HS-5 (cell line): ENCODE measurements at regions not wholly inside any gene's neighbourhood (a gene's known extent, or its start where the extent isn't known, plus 50 kb on each side); places are given as distances from the start of the nearest gene placed in this dataset.
A peak's percentile ranks its signal among the peaks of the same experiment; 100 is the strongest.
"Not testable (repeated sequence)": the region's sequence is repeated elsewhere in the genome, so short reads cannot be mapped to it uniquely, and the experiment has no call there.

Experiments
- DNase-seq: peaks from one replicate; pipeline ENCODE4 v3.0.0-alpha.2; 2012; ENCODE audit warnings: low read depth

GRCh38 chr18:7178568-7178967 is 52.3 kb upstream of the LRRC30 start:
- DNase-seq: not testable (repeated sequence)

DNA sequence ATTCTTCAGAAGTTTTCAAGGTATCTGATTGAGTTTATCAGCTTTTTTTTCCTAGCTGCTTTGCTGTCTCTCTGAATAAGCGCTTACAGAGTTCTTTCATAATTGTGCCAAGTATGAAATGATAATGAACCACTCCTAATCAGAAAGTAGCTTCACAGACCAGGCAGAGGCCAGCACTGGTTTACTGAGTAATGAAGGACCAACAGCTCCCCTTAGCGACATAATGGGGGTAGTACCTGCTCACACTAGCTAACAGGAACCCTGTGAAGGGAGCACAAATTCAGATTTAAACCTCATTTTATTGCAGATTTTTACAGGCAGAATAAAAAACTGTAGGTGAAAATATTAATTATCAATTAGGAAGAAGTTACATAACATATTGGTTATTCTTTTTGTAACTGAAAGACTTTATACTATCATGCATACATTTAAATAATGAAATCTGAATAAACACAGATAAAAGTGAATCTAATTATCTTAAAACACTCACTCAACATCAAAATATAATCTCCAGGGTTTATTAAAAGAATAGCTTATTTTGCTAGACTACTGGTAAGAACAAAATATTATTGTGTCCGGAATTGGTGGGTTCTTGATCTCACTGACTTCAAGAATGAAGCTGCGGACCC is 53.7 kb upstream of the LRRC30 start:
- DNase-seq: peak; percentile 34

DNA sequence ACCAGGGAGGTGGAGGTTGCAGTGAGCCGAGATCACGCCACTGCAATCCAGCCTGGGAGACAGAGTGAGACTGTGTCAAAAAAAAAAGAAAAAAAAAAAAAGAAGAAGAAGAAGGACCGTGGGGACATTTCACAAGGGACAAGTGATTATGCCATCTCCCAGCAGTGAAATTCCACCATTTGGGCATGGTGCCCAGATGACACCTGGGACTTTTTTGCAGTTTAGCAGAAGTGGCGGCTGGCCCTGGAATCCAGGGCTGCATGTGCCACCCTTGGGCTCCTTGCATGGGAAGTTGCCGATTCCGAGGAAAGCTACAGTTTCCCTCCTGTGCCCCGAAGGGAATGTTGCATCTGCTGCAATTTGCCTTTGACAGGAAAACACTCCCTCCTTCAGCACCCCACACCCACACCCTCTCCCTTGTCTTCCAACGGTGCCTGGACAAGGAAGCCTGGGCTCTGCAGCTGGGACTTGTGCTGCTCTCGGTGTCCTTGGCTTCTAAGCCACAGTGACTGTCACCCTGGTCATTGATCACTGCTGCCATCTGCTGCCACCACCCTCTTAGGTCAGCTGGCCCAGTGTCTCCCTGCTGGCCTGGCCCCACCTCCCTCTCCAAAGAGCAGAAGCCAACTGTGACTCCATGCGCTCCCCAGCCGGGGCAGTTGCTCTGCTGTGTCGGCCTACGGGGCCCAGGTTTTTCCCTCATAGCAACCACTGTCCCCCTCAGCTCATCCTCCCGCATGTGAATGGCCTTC is 56.4 kb upstream of the LRRC30 start:
- no peak for DNase-seq

DNA sequence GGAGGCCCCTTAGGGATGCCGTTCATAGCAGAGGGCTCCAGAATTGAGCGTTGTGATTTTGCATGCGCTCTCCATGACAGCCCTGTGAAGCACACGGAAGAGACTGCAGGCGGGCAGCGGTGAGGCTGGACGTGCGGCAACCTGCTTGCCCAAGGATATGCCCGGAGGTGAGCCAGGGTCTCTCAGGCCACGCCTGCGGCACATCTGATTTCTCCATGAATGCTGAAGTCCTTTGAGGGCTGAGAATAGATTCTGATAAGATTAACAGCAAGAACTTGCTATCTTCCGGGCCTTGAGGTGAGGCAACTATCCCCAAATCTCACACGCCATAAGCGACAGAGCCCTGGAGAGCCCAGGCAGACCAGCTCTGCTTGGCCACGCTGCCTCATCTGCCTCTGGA is 55.6 kb upstream of the LAMA1 start:
- no peak for DNase-seq

GRCh38 chr18:7172611-7173010 is 55.0 kb upstream of the LAMA1 start:
- DNase-seq: no peak

DNA sequence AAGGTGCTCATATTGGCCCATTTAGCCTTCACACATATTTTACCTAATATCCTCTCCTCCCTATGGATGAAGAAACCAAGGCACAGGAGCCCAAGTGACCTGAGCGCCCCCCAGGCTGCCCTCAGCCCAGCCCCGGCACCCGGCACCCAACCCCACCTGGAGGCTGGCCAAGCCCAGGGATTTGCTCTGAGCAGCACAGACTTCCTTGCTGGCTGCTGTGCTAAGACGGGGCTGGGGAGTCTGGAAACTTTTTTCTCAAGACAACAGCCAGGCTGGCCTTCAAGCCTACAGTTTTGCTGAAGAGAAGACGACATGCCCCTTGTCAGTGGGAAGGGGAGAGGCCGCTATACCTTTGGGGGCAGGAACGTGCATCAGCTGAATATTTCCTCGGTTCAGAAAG is 52.7 kb upstream of the LAMA1 start:
- DNase-seq: no peak

GRCh38 chr18:7169601-7170000 is 52.0 kb upstream of the LAMA1 start:
- no peak for DNase-seq

- no peak for DNase-seq
Observed at GRCh38 chr18:7168408-7168807, 50.8 kb upstream of the LAMA1 start.
